ENCODE measurements at regions not wholly inside any gene's neighbourhood (a gene's known extent, or its start where the extent isn't known, plus 50 kb on each side); places are given as distances from the start of the nearest gene placed in this dataset.

DNA sequence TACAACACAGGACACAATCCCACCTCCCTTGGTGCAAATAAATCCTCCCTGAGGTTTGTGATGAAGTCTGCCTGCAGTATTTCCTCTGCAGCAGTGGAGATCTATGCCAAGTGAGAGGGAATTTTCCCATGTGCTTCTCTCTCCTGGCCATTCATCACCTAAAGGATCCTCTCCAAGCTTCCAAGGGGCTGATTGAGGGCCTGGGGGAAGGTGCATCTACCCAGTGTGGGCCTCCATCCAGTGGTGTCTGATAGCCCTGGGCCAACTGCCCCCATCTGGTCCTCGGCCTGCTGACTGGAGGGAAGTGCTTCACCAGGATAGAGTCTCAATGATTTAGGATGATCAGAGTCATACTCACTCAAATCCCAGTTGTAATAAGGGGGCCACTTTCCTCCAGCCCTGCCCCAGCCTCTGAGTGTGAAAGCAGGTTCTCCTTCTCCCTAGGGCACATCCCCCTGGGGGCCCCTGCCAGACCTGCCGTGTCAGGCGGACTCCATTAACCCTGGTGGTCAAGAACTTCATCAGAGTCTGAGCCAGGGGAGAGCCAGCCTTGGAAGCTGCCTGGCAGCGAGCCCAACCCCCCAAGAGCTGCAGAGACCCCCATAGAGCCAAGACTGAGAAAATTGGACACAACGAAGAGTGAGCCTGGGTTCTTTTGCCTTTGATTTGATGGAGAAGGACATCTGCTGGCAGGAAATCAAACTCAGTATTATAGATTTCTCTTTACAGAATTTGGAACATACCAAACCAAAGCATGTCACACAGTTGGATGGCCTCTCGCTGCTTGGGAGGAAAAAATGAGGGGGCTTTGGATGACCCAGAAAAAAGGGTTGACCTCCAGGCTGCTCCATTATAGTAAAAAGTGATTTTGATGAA, 509.6 kb downstream of the CMPK2 start:
- no peaks in the 10 kb centered on the region for H3K9me2 ChIP-seq (replicated peaks; ENCODE audit: insufficient read depth)
- H3K27me3 ChIP-seq = no peaks in the 10 kb centered on the region
- no peak overlapping the region for H3K4me2 ChIP-seq
- no peaks in the 10 kb centered on the region for H4K20me1 ChIP-seq (ENCODE audit: insufficient read depth, poor library complexity, severe bottlenecking)
- H3K36me3 ChIP-seq (replicated peaks; ENCODE audit: insufficient read depth, low read depth) = no peaks in the 10 kb centered on the region
- H3K4me3 ChIP-seq = no peak overlapping the region
- H3K4me1 ChIP-seq (ENCODE audit: insufficient read depth) = no peaks in the 10 kb centered on the region
- no peak overlapping the region for H3K27ac ChIP-seq
- TF ChIP-seq, protein P1, sequence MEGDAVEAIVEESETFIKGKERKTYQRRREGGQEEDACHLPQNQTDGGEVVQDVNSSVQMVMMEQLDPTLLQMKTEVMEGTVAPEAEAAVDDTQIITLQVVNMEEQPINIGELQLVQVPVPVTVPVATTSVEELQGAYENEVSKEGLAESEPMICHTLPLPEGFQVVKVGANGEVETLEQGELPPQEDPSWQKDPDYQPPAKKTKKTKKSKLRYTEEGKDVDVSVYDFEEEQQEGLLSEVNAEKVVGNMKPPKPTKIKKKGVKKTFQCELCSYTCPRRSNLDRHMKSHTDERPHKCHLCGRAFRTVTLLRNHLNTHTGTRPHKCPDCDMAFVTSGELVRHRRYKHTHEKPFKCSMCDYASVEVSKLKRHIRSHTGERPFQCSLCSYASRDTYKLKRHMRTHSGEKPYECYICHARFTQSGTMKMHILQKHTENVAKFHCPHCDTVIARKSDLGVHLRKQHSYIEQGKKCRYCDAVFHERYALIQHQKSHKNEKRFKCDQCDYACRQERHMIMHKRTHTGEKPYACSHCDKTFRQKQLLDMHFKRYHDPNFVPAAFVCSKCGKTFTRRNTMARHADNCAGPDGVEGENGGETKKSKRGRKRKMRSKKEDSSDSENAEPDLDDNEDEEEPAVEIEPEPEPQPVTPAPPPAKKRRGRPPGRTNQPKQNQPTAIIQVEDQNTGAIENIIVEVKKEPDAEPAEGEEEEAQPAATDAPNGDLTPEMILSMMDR (IDR thresholded peaks at IDR 0.05; ENCODE audit: poor library complexity) = no peak
- TF ChIP-seq EZH2phosphoT487 (IDR thresholded peaks at IDR 0.05; ENCODE audit: low read depth, severe bottlenecking, unreplicated experiment) = no peak
- TF ChIP-seq EZH2 (IDR thresholded peaks at IDR 0.05; ENCODE audit: borderline replicate concordance) = no peak
- no peaks in the 10 kb centered on the region for H3K9me3 ChIP-seq (ENCODE audit: low read depth)
- no peaks in the 10 kb centered on the region for H3K79me2 ChIP-seq
- 92% methylated on average over 6 of the region's 6 CpGs for WGBS (ENCODE audit: low lambda C conversion rate, missing lambda C conversion rate)
- DNase-seq (ENCODE audit: low spot score) = no peak
- no peak overlapping the region for H2AFZ ChIP-seq

DNA sequence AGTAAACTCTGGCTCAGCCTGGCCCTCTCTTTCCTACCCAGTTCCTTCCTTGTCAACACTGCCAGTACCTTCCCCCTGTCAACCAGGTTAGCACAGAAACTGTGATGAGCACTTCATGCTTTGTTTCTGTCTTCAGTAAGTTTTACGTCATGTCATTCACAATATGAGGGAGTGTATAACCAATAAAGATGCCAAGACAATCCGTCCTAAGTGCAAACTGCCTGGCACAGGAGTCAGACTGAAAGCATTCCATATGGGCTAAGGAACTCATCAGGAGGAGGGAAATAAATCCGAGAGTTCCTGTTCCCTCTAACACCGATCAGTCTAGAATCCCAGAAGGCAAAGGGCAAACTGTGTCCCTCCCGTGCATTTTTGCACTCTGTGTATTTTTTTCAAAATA, 507.2 kb downstream of the CMPK2 start:
- H3K79me2 ChIP-seq = no peaks in the 10 kb centered on the region
- WGBS (ENCODE audit: low lambda C conversion rate, missing lambda C conversion rate) = 62% methylated on average over 5 of the region's 5 CpGs
- no peaks in the 10 kb centered on the region for H3K9me3 ChIP-seq (ENCODE audit: low read depth)
- no peak overlapping the region for H3K4me3 ChIP-seq
- no peaks in the 10 kb centered on the region for H3K9me2 ChIP-seq (replicated peaks; ENCODE audit: insufficient read depth)
- no peak overlapping the region for H2AFZ ChIP-seq
- H3K27me3 ChIP-seq = no peaks in the 10 kb centered on the region
- H4K20me1 ChIP-seq (ENCODE audit: insufficient read depth, poor library complexity, severe bottlenecking) = no peaks in the 10 kb centered on the region
- no peaks in the 10 kb centered on the region for H3K4me1 ChIP-seq (ENCODE audit: insufficient read depth)
- H3K36me3 ChIP-seq (replicated peaks; ENCODE audit: insufficient read depth, low read depth) = no peaks in the 10 kb centered on the region
- H3K27ac ChIP-seq = no peak overlapping the region
- TF ChIP-seq EZH2phosphoT487 (IDR thresholded peaks at IDR 0.05; ENCODE audit: low read depth, severe bottlenecking, unreplicated experiment) = no peak
- TF ChIP-seq, protein P1 (IDR thresholded peaks at IDR 0.05; ENCODE audit: poor library complexity) = no peak
- TF ChIP-seq EZH2 (IDR thresholded peaks at IDR 0.05; ENCODE audit: borderline replicate concordance) = no peak
- H3K4me2 ChIP-seq = no peak overlapping the region
- DNase-seq (ENCODE audit: low spot score) = no peak

DNA sequence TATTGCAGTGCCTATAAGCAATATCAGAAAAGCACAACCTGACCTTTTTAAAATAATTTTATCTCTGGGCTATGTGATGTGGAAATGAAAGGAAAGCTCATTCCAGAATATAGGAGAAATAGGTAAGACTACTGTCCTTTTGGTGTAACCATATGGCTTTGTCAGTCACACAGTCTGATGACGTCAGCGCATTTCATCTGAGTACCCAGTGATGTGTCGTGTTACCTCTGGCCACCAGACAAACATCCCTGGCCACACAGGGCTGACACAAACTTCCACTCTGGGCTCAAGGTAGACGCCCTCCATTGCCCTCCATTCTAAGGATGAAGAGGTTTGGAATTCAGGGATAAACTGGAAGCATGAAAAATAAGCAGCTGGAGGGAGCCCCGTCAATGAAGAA, 506.7 kb downstream of the CMPK2 start:
- WGBS (ENCODE audit: low lambda C conversion rate, missing lambda C conversion rate) = 93% methylated on average over 5 of the region's 5 CpGs
- H3K9me3 ChIP-seq (ENCODE audit: low read depth) = no peaks in the 10 kb centered on the region
- DNase-seq (ENCODE audit: low spot score) = no peak
- no peak for TF ChIP-seq EZH2 (IDR thresholded peaks at IDR 0.05; ENCODE audit: borderline replicate concordance)
- TF ChIP-seq, protein P1 (IDR thresholded peaks at IDR 0.05; ENCODE audit: poor library complexity) = no peak
- H2AFZ ChIP-seq = no peak overlapping the region
- no peaks in the 10 kb centered on the region for H3K4me1 ChIP-seq (ENCODE audit: insufficient read depth)
- H3K4me2 ChIP-seq = no peak overlapping the region
- no peak overlapping the region for H3K27ac ChIP-seq
- no peaks in the 10 kb centered on the region for H3K27me3 ChIP-seq
- H4K20me1 ChIP-seq (ENCODE audit: insufficient read depth, poor library complexity, severe bottlenecking) = no peaks in the 10 kb centered on the region
- no peaks in the 10 kb centered on the region for H3K79me2 ChIP-seq
- no peak overlapping the region for H3K4me3 ChIP-seq
- no peaks in the 10 kb centered on the region for H3K36me3 ChIP-seq (replicated peaks; ENCODE audit: insufficient read depth, low read depth)
- no peaks in the 10 kb centered on the region for H3K9me2 ChIP-seq (replicated peaks; ENCODE audit: insufficient read depth)

All from hepatocyte (in vitro differentiated cells).